H4 (cell line): ENCODE measurements at regions not wholly inside any gene's neighbourhood (a gene's known extent, or its start where the extent isn't known, plus 50 kb on each side); places are given as distances from the start of the nearest gene placed in this dataset.
A peak's percentile ranks its signal among the peaks of the same experiment; 100 is the strongest.
"Not testable (repeated sequence)": the region's sequence is repeated elsewhere in the genome, so short reads cannot be mapped to it uniquely, and the experiment has no call there.

ENCODE experiments used
- DNase-seq: peaks from one replicate; pipeline ENCODE4 v3.0.0-alpha.2; 2015; ENCODE audit warnings: low spot score

DNA sequence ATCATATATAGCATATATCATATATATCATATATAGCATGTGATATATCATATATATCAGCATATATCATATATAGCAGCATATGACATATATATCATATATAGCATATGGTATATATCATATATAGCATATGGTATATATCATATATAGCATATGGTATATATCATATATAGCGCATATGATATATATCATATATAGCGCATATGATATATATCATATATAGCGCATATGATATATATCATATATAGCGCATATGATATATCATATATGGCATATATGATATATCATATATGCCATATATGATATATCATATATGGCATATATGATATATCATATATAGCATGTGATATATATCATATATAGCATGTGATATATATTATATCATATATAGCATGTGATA, 680.4 kb upstream of the HS3ST1 start:
- DNase-seq: not testable (repeated sequence)

DNA sequence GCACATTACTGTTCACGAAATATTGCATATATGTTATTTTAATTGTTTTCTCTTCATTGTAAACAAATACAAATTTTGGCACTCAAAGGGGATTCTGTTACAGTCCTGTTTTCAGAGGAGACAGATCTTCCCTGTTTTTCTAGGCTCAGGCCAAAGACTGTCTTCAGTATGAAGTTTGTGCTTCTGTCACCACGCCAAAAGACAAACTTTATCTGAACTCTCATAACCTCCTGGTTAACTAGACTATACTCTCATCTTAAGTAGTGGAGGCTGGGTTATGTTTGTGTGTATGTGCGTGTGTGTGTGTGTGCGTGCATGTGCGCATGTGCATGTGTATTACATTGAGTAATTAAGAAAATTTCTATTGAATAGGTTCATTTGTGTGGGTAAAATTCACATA, 676.8 kb upstream of the HS3ST1 start:
- no peak for DNase-seq

DNA sequence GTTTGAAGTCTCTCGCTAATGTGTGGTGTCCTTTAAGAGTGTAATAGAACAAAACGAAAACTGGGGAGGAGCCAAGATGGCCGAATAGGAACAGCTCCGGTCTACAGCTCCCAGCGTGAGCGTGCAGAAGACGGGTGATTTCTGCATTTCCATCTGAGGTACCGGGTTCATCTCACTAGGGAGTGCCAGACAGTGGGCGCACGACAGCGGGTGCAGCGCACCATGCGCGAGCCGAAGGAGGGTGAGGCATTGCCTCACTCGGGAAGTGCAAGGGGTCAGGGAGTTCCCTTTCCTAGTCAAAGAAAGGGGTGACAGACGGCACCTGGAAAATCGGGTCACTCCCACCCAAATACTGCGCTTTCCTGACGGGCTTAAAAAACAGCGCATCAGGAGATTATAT, 661.2 kb upstream of the HS3ST1 start:
- DNase-seq: not testable (repeated sequence)

DNA sequence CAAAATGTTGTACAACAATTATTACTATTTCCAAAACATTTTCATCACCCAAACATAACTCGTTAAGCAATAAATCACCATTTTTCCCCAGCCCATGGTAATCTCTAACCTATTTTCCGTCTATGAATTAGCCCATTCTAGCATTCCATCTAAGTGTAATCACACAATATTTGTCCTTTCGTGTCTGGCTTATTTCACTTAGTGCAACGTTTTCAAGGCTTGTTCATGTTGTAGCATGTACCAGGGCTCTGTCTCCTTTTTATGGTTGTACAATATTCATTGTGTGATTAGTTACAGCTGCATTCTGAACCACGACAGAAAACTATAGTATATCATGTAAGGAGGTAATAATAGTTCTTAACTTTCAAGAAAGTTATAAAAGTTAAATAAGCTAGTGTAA, 656.0 kb upstream of the HS3ST1 start:
- DNase-seq: no peak

DNA sequence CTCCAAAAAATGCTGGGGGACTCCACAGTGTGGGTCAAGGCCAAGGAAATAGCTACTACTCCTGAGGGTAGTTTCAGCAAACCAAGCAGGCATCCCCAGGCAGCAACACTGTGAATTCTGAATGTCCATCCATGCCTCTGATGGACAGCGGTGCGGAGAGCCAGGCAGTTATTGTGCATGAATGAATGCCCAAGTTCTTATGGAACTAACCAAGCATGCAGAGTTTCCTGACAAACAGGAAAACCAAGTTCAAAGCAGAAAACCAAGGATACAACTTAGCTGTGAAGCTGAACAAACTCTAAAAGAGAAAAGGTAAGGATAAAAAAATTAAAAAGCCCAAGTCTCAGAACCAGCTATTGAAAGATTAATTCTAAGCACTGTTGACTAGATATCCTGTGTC, 642.6 kb upstream of the HS3ST1 start:
- DNase-seq: no peak

DNA sequence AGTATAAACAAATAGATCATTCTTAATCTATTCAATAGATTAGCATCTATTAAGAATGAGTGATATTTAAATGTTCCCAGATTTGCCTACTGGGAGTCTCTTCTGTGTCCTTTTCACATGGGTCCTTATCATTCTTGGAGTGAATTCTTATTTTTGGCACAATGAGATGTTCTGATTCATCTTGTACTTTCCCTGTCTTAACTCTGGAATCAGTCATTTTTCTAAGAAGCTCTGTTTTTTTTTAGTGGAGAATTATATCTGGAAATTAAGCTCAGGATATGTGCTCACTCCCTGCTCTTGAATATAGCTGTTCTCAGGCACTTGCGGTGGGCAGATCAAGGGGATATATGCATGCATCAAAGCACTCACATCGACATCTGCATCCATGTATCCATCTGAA, 625.3 kb upstream of the HS3ST1 start:
- no peak for DNase-seq

DNA sequence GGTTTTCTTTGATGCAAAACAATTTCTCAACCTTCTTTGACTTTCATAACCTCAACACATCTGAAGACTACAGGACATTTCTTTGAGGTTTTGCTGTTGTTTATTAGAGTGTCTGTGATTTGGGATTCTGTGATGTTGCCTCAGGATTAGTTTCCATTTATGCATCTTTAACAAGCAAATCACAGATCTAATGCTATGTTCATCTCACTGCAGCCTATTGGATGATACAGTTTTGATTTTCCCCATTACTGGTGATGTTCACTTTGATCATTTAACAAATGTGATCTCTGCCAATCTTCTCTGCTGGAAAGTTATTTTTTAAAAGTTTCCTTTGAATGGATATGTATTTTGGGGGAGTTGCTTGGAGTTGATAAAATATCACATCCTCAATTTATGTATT, 624.9 kb upstream of the HS3ST1 start:
- no peak for DNase-seq

DNA sequence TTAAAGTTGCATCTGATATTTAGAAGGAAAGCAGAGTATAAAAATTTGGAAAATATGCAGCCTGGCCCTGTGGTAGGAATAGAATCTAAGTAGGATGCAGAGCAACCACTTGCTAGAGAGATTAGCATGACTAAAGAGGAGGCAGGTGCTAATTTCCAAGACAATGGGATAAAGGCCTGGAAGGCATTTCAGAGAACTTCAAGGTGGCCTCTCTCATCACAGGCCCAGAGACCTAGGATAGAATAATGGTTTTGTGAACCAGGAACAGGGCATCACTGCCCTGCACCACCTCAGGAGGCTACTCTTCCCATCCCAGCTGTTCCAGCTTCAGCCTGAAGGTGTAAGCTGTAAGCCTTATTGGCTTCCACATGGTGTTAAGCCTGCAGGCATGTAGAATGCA, 621.7 kb upstream of the HS3ST1 start:
- no peak for DNase-seq

DNA sequence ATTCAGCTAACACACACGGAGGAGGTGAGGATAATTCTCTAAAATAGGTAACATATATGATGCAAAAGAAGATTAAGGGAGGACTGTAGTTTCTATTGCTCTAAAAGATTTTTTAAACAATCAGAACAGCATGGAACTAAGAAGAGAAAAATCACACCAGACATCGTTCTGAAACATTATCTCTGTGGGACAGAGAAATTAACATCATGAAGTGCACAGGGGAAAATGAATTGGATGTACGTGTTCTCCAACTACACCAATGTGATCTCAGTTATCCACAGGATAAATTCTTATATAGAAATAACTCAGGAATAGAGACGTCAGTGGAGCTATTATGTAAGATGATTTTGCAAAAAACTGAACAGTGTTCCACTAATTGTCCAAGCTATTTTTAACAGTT, 614.1 kb upstream of the HS3ST1 start:
- DNase-seq: no peak

DNA sequence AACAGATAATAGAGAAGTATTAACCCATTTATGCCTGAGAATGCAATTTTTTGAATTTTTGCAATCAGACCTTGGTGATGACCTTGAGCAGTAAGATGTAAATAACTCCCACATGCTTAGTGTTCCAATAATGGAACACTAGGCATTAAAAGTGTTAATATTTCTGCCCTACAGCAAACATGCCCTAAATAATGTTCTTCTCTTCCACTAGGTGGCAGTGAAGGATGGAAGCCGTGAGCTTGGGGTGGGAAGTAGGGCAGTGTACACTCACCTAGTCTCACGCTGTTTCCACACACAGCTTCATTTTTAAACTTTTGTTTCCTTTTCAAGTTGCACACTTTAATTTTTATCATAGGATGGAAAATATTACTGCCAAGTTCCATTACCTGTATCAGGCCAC, 613.1 kb upstream of the HS3ST1 start:
- DNase-seq: peak; percentile 58

DNA sequence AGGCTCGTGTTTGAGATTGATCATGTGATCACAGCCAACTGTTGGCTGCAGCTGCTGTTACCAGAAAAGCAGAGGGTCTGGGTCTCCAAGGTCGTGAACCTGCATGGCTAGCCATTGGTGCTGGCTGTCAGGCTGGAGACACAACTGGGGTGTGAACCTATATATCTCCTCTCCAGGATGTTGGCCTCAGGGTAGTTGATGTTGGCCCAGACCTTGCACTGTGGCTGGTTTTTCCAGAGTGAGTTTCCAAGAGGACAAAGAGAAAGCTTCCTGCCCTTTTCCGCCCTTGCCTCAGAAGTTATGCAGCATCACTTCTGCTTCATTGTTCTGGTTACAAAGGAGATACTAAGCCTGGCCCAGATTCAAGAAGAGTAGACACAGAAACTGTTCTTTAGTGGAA, 607.8 kb upstream of the HS3ST1 start:
- DNase-seq: no peak

DNA sequence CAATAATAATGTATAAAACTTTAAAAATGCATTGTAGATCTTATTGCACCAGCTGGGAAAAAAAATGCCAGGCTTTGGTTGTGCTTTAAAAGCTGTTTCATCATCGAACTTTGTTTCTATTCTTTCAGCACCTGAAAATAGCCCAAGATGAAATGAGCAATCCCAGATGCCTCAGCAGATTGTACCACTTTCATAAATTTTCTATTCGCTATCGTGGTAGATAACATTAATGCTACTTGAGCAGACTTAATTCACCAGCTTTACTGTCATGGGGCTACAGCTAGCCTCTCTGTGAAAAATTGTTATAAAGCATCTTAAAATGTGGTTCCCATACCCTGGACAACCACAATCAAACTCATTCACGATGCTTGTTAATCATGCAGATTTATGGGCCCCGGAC, 599.6 kb upstream of the HS3ST1 start:
- no peak for DNase-seq

DNA sequence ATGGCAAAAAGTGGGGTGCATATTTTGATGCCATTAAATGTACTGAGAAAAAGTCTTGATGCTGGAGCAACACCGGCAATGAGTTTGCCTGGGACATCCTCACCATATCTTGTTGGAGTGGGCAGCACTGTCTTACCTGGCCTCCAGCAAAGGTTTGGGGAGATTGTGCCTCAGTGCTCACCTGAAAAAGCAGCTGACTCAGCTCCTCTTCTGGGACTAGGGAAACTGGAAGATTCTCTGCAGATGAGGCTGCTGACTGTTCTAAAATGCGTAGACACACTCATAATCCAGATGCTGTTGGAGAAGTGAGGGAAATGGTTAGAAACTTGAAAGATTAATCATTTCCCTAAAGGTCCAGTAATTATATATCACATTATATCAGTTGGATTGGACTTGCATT, 593.7 kb upstream of the HS3ST1 start:
- DNase-seq: no peak

DNA sequence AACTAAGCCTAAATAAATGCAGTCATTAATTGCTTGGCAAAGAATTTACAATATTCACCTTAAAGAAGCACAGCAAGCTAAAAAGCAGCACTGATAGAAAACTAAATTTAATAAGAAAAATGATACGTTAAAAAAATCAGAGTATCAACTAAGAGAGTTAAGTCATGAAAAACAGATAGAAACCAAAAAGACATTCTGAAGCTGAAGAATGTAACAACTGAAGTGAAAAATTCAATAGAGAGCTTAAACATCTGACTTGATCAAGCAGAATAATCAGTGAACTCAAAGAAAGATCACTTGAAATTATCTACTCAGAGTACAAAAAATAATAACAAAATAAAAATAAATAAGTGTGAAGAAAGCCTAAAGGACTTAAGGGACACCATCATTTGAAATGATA, 588.0 kb upstream of the HS3ST1 start:
- no peak for DNase-seq

DNA sequence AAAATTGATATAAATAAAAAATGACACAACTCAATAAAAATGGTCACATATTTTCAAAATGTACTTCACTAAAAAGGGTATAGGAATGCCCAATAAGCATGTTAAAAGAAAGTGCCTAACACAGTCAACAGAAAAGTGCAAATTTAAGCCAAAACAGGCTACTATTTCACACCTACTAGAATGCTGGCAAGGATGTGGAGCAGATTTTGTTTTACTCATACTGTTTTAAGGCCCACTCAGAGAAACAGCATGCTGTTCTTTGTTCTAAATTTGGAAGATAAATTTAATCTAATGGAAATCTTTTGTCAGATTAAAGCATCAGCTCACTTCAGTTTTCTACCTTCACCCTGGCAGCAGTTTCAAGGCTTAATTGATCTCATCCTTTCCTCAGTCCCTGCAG, 576.8 kb upstream of the HS3ST1 start:
- no peak for DNase-seq

DNA sequence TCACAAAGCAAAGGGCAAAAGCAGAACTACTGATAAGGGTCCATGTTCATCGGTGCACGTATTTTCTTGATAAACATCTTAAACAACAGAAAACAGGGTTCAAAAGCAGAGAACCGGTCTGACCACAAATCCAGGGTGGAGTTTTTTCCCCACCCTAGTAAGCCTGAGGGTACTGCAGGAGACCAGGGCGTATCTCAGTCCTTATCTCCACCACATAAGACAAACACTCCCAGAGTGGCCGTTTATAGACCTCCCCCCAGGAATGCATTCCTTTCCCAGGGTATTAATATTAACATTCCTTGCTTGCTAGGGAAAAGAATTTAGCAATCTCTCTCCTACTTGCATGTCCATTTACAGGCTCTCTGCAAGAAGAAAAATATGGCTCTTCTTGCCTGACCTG, 567.9 kb upstream of the HS3ST1 start:
- not testable (repeated sequence) for DNase-seq

DNA sequence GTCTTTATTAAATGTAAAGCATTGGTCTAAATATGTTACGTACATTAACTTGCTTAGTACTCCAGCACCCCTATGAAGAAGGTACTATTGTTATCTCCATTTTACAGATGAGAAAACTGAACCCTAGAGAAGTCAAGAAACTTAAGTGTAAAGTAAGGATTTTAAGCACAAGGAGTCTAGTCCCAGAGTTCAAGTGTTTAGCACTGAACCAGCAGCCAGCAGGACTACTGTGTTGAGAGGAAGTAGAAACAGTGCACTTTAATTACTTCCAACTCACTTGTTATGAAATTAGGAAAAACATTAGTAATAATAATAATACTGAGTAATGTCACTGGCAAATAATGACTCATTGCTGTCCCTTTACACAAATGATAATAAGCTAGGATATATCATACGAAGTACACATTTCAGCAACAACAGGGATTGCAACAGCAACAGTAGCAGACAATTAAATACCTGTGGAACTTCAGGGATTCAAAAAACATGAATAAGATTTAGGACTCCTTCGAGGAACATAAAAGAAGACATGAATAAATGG, 548.1 kb upstream of the HS3ST1 start:
- no peak for DNase-seq

DNA sequence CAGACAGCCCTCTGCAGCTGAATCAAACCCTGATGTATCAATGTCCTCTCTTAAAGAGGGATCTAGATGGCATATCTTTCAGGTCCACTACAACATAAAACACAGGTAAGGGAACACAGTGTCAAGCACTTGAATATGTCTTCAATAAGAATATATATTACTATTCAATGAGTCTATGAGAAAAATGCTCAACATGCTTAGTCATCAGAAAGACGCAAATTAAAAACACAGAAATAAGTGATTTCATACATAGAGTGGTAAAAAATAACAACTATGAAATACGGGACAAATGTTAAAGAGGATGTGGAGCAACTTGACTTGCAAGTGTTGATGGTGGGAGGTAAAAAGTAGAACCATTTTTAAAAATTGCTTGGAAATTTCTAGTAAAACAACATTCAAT, 544.6 kb upstream of the HS3ST1 start:
- no peak for DNase-seq

DNA sequence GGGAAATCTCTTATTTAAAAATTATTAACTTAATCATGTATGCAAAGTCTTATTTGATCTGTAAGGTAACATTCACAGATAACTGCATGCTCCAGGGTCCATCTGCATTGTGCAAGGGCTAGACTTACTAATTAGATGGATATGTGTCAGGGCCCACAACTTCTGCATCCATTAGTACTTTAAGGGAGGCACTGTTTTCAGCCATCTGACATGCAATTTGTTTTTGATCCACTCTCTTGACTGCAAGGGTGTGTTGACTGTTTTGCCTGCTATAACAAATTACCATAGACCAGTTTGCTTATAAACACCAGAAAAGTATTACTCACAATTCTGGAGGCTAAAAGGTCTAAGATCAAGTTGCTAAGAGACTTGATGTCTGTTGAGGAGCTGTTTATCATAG, 542.1 kb upstream of the HS3ST1 start:
- DNase-seq: no peak

DNA sequence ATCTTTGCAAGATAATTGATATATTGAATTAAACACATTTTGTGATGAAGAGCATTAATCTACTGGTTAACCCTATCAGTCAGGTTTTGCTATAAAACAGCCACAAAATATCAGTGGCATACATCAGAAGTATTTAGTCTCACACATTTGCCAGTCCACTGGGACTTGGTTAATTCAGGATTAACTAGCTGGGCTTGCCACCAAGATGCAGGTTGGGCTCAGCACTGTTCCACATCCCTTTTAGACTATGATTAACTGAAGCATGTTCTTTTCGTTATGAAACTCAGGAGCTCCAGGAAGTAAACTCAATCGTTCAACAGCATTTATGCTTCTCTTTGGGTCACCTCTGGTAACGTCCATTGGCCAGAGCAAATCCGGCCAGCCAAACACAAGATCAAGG, 538.1 kb upstream of the HS3ST1 start:
- no peak for DNase-seq

DNA sequence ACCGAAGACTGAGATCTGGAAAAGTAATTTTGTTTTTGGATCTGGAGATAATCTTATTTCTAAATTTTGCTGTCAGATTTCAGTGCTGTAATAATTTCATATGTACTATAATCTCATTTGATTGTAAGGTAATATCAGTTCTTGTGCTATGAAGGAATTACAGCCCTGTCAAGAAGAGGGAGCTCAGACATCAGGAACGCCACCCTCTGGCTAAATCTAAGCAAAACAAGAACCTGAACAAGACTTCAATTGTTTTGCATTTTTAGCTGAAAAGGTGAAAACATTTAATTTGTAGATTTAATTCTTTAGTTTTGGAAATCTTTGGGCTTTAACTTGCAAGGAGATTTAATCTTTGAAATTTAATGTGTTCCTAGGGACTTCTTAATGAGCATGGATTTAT, 525.4 kb upstream of the HS3ST1 start:
- DNase-seq: peak; percentile 22

DNA sequence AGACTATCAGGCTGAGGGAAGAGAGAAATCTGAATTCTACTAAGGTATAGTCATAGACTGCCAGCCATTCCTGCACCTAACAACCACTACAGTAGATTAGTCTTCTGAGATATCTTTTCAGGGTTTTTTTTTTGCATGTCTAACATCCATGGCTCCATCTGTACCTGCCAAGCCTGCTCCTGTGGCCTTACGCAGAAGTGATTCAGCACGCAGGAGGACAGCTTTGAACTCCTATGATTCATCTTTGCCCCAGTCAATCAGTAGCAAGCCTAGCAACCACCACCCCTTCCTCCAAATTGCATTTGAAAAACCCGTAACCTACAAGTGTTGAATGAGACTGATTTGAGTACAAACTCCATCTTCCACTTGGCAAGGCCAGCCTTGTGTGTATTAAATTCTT, 520.7 kb upstream of the HS3ST1 start:
- no peak for DNase-seq

DNA sequence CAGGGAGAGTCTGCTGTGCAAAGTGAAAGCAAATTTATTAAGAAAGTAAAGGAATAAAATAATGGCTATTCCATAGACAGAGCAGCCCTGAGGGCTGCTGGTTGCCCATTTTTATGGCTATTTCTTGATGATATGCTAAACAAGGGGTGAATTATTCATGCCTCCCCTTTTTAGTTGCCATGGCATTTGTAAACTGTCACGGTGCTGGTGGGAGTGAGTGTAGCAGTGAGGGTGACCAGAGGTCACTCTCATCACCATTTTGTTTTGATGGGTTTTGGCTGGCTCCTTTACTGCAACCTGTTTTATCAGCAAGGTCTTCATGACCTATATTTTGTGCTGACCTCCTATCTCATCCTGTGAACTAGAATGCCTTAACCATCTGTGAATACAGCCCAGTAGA, 518.9 kb upstream of the HS3ST1 start:
- DNase-seq: not testable (repeated sequence)

DNA sequence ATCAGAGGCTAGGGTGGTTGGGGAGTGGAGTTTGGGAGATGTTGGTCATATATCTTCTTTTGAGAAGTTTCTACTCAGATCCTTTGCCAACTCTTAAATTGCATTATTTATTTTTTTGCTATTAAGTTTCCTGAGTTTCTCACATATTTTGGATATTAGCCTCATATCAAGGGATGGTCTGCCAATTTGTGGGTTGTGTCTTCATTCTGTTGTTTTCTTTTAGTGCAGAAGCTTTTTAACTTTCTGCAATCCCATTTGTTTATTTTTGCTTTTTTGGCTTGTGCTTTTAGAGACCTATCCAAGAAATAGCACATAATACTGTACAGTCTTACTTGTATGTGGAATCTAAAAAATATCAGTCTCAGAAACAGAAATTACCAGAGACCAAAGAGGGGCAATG, 509.2 kb upstream of the HS3ST1 start:
- no peak for DNase-seq

DNA sequence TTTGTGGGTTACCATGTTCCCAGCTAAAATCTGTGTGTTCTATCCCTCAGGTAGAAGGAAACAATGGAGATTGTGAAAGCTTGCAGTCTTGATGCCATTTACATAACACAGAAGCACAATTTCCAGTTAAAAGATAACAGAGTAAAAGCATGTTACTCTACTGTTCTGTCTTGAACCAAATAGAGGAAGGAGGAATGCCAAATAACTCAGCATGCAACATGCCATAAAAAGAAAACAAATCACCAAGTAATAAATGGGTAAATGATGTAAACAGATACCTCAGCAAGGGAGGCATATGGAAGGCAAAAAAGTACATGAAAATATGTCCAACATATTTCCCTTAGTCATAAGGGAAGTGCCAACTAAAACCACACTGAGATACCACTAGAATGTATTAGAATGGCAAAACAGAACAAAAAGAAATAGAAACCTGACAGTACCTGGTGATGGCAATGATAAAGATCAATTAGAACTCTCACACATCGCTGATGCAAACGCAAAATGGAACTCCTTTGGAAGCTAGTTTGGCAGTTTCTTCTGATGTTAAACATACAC, 502.6 kb upstream of the HS3ST1 start:
- no peak for DNase-seq
